Heart left ventricle (tissue), 16 donors: ENCODE measurements at regions not wholly inside any gene's neighbourhood (a gene's known extent, or its start where the extent isn't known, plus 50 kb on each side); places are given as distances from the start of the nearest gene placed in this dataset.

Experiments used
- ATAC-seq, 4 donors: fragments of 200-7000 bp; cut with Tn5 transposase; one replicate each; pipeline ENCODE4 v1.9.1; 2020 to 2022; ENCODE audit warnings: moderate library complexity in 4 of 4, mild to moderate bottlenecking in 3 of 4, moderate number of reproducible peaks in 1 of 4
- DNase-seq, 5 donors: peaks; one replicate each; pipeline ENCODE4 v3.0.0-alpha.2; 2020
- H3K27ac ChIP-seq, 12 donors: fragments of 200-600 bp; sonication (generic) in 4 of 12; one replicate each; pipeline versions ENCODE4 v1.5.0 to v1.8.0; 2016 to 2022; ENCODE audit warnings: mild to moderate bottlenecking in 2 of 12
- H3K27me3 ChIP-seq, 9 donors: fragments of 200-600 bp; sonication (generic) in 2 of 9; one replicate each; pipeline versions ENCODE4 v1.5.1 to v1.8.0; 2016 to 2022; ENCODE audit warnings: mild to moderate bottlenecking in 3 of 9
- H3K36me3 ChIP-seq, 9 donors: fragments of 200-600 bp; sonication (generic) in 2 of 9; one replicate each; pipeline versions ENCODE4 v1.5.0 to v1.8.0; 2018 to 2022; ENCODE audit warnings: mild to moderate bottlenecking in 2 of 9
- H3K4me1 ChIP-seq, 12 donors: fragments of 200-600 bp; sonication (generic) in 4 of 12; one replicate each; pipeline versions ENCODE4 v1.5.0 to v1.8.0; 2016 to 2022; ENCODE audit warnings: mild to moderate bottlenecking in 3 of 12
- H3K4me3 ChIP-seq, 12 donors: fragments of 200-600 bp; sonication (generic) in 4 of 12; one replicate each; pipeline versions ENCODE4 v1.5.0 to v1.8.0; 2017 to 2022; ENCODE audit warnings: mild to moderate bottlenecking in 9 of 12, moderate library complexity in 4 of 12
- H3K9me3 ChIP-seq, 12 donors: fragments of 200-600 bp; sonication (generic) in 4 of 12; one replicate each; pipeline versions ENCODE4 v1.5.0 to v1.8.0; 2016 to 2022; ENCODE audit warnings: mild to moderate bottlenecking in 1 of 12
- CTCF ChIP-seq, 12 donors: fragments of 200-600 bp; sonication (generic) in 4 of 12; IDR thresholded peaks; one replicate each; pipeline versions ENCODE4 v1.5.0 to v1.8.0; 2018 to 2022; ENCODE audit warnings: antibody characterized with exemption in 12 of 12, mild to moderate bottlenecking in 5 of 12
- POLR2A ChIP-seq, 2 donors: fragments of 450-650 bp; IDR thresholded peaks; one replicate each; pipeline ENCODE4 v1.6.1; 2017; ENCODE audit warnings: antibody characterized with exemption in 2 of 2, mild to moderate bottlenecking in 2 of 2, moderate library complexity in 2 of 2
- WGBS, 4 donors: extraction: QIAGEN DNeasy Blood & Tissue Kit in 2 of 4; methylation state at CpG; one replicate each; pipeline versions ENCODE4 v1.1.5 to v1.1.7; 2013 to 2018; 5-methylcytosine and 5-hydroxymethylcytosine counted together
- intact Hi-C, 10 donors: fragments of 100-400 bp; cut with DNase I; formaldehyde crosslinking; loops; one replicate each; pipeline versions ENCODE4 v1.11.1 to v1.14.2; 2022
- donor health status: ischemic (EF 13 %, LVEDD 7.1; RV severe dilation, severe dysfunction).
- donor health status: healthy with polysubstance abuse.
- donor health status: DM: no; HTN: yes; CAD: no.
- donor health status: DM: no; HTN: no; CAD: no.
- donor health status: ischemic (EF 25% LVEDD 6.9; RV normal size, moderate dysfunction).
- donor health status: ischemic (EF 25% LVEDD 5.7; RV mildly dilated, moderate dysfunction).
- donor health status: healthy.
- donor health status: DM: yes; HTN: yes; CAD: no.
- donor health status: ischemic (EF 35%, LVEDD 5.7; RV mildly dilated, moderate dysfunction).
- donor health status: nonischemic (EF 11% LVEDD 7.7; RV severe dilation, severe dysfunction).
- donor health status: DM: yes; HTN: yes; CAD: no.
- donor health status: PGD.
- donor health status: ischemic (EF 29% LVEDD 5.4; RV normal size, mild dysfunction).
- donor health status: nonischemic (EF 23%, LVEDD 6.1; RV moderate dilation, normal function).

GRCh38 chr12:72144553-72144952, 127.6 kb upstream of the TRHDE start:
- intact Hi-C loops, result no loop called here
- DNase-seq, result no peak

DNA sequence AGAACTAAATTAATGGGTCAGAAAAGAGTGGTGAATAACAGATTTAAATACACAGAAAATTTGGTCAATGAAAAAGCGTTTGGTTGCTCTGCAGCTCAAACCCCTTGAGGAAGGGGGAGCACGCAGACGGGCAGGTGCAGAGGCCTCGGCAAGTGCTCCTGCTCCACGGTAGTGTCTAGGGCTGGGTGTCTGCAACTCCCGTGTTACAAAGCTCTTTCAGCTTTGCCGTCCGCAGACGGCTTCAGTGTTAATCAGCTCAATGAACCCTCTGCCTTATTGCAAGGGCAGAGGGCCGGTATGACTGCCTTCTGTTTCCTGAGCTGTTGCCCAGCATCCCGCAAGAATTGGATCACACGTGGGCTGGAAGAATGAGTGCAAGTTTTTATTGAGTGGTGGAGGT, 125.7 kb upstream of the TRHDE start:
- Histone ChIP-seq H3K36me3 (no peaks in the 10 kb centered on the region), H3K4me1 (no peaks in the 10 kb centered on the region), H3K27ac (no peak overlapping the region), H3K9me3 (peaks cover 0 to 5% (median 0%) of the 10 kb centered on the region in 12 donors), H3K4me3 (no peak overlapping the region), H3K27me3 (no peaks in the 10 kb centered on the region)
- intact Hi-C loops, result no loop called here
- 66 to 75% (median 68%) methylated on average over 12 of the region's 12 CpGs for WGBS, 4 donors
- TF ChIP-seq POLR2A (IDR thresholded peaks at IDR 0.05), result no peak
- TF ChIP-seq CTCF (IDR thresholded peaks at IDR 0.05), result no peak
- no peak for ATAC-seq
- no peak for DNase-seq

More at GRCh38 chr12:72144553-72144952, 127.6 kb upstream of the TRHDE start:
- H3K27me3 ChIP-seq, result no peaks in the 10 kb centered on the region
- H3K36me3 ChIP-seq, result no peaks in the 10 kb centered on the region
- H3K27ac ChIP-seq, result no peak overlapping the region
- no peaks in the 10 kb centered on the region for H3K4me1 ChIP-seq
- no peak for TF ChIP-seq CTCF (IDR thresholded peaks at IDR 0.05)
- no peak for TF ChIP-seq POLR2A (IDR thresholded peaks at IDR 0.05)
- no peak overlapping the region for H3K4me3 ChIP-seq
- ATAC-seq, result no peak
- H3K9me3 ChIP-seq, result peaks cover 0 to 5% (median 0%) of the 10 kb centered on the region in 12 donors

- H3K36me3 ChIP-seq, result no peaks in the 10 kb centered on the region
- intact Hi-C loops, result no loop called here
- no peak for TF ChIP-seq CTCF (IDR thresholded peaks at IDR 0.05)
- H3K4me3 ChIP-seq, result no peak overlapping the region
- H3K9me3 ChIP-seq, result peaks cover 0 to 3% (median 0%) of the 10 kb centered on the region in 12 donors
- ATAC-seq (no peak), DNase-seq (no peak)
- H3K27me3 ChIP-seq, result no peaks in the 10 kb centered on the region
- no peaks in the 10 kb centered on the region for H3K4me1 ChIP-seq
- 48 to 54% (median 50%) methylated on average over 3 of the region's 3 CpGs for WGBS, 4 donors
- no peak overlapping the region for H3K27ac ChIP-seq
Observed at GRCh38 chr12:72148709-72149108, 123.5 kb upstream of the TRHDE start.

DNA sequence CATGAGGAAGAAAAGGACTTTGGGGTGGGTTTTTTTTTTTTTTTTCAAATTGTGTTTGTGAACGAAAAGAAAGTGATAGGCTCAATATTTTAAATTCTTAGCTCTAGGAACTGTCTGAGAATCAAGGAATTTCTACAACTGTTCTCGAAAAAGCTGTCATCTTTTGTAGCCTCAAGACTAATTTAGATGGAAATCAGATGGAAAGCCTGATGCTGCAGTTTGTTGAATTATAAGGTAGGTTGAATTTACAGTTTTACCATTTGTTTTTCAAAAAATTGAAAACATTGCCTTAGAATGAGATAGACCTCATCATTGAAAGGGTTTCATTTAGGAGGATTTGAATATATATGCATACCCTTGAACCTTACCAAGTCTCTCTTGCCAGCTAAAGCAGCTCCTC, 109.3 kb upstream of the TRHDE start:
- Histone ChIP-seq H3K27ac (no peak overlapping the region), H3K4me3 (no peak overlapping the region), H3K27me3 (no peaks in the 10 kb centered on the region), H3K36me3 (no peaks in the 10 kb centered on the region), H3K4me1 (no peaks in the 10 kb centered on the region), H3K9me3 (peaks cover 0 to 3% (median 0%) of the 10 kb centered on the region in 12 donors)
- intact Hi-C loops, result no loop called here
- 64 to 81% (median 72%) methylated on average over 2 of the region's 2 CpGs for WGBS, 4 donors
- ATAC-seq (no peak), DNase-seq (no peak)
- TF ChIP-seq CTCF (IDR thresholded peaks at IDR 0.05) (no peak), POLR2A (IDR thresholded peaks at IDR 0.05) (no peak)
